Left ventricle myocardium inferior (tissue), 1 donor: ENCODE measurements at regions not wholly inside any gene's neighbourhood (a gene's known extent, or its start where the extent isn't known, plus 50 kb on each side); places are given as distances from the start of the nearest gene placed in this dataset.

Experiments
- DNase-seq: peaks from one replicate; pipeline ENCODE4 v3.0.0-alpha.2; 2020
- H3K27ac ChIP-seq: fragments of 200-600 bp; replicated peaks from 2 replicates; pipeline ENCODE4 v1.8.0; 2021
- H3K27me3 ChIP-seq: fragments of 200-600 bp; 2 replicates; pipeline ENCODE4 v1.8.0; 2021; ENCODE audit warnings: low read depth
- H3K36me3 ChIP-seq: fragments of 200-600 bp; 2 replicates; pipeline ENCODE4 v1.8.0; 2021
- H3K4me1 ChIP-seq: fragments of 200-600 bp; 2 replicates; pipeline ENCODE4 v1.8.0; 2021
- H3K4me3 ChIP-seq: fragments of 200-600 bp; 2 replicates; pipeline ENCODE4 v1.8.0; 2021; ENCODE audit warnings: mild to moderate bottlenecking, moderate library complexity
- H3K9me3 ChIP-seq: fragments of 200-600 bp; replicated peaks from 2 replicates; pipeline ENCODE4 v1.8.0; 2021
- intact Hi-C: fragments of 100-400 bp; cut with micrococcal nuclease; formaldehyde crosslinking; loops from one replicate; pipeline ENCODE4 v1.11.0; 2022
- TF ChIP-seq, protein P1 (sequence below): fragments of 200-600 bp; IDR thresholded peaks from 2 replicates; pipeline ENCODE4 v1.8.0; 2021; ENCODE audit warnings: antibody characterized with exemption, mild to moderate bottlenecking, borderline replicate concordance
- donor health status: DM: no; HTN: yes; CAD: no; lungs with severe emphysema.

DNA sequence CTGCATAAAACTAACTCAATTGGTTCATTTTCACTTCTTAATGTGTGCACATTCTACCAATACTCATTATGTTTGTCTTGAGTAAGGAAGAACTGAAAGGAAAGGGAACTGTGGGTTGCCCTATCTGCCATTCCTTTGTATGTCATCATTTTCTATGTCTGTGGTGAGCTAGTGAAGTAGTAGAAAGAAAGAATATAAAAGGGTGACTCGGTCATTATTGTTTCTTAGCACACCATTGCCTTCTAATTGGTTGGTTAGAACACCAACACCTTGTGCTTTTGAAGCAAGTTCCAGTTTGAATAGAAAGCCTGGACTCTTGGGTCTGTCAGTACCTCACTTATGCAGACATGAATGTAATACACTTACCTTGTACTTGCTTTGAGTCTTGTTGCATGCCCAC lies 64.3 kb upstream of the MDFIC start:
- H3K9me3 ChIP-seq, result no peaks in the 10 kb centered on the region
- no peaks in the 10 kb centered on the region for H3K27me3 ChIP-seq
- intact Hi-C loops, result no loop called here
- H3K4me1 ChIP-seq, result no peaks in the 10 kb centered on the region
- no peak overlapping the region for H3K27ac ChIP-seq
- H3K36me3 ChIP-seq, result no peaks in the 10 kb centered on the region
- H3K4me3 ChIP-seq, result no peak overlapping the region
- DNase-seq, result no peak
- TF ChIP-seq, protein P1, sequence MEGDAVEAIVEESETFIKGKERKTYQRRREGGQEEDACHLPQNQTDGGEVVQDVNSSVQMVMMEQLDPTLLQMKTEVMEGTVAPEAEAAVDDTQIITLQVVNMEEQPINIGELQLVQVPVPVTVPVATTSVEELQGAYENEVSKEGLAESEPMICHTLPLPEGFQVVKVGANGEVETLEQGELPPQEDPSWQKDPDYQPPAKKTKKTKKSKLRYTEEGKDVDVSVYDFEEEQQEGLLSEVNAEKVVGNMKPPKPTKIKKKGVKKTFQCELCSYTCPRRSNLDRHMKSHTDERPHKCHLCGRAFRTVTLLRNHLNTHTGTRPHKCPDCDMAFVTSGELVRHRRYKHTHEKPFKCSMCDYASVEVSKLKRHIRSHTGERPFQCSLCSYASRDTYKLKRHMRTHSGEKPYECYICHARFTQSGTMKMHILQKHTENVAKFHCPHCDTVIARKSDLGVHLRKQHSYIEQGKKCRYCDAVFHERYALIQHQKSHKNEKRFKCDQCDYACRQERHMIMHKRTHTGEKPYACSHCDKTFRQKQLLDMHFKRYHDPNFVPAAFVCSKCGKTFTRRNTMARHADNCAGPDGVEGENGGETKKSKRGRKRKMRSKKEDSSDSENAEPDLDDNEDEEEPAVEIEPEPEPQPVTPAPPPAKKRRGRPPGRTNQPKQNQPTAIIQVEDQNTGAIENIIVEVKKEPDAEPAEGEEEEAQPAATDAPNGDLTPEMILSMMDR, result no peak

DNA sequence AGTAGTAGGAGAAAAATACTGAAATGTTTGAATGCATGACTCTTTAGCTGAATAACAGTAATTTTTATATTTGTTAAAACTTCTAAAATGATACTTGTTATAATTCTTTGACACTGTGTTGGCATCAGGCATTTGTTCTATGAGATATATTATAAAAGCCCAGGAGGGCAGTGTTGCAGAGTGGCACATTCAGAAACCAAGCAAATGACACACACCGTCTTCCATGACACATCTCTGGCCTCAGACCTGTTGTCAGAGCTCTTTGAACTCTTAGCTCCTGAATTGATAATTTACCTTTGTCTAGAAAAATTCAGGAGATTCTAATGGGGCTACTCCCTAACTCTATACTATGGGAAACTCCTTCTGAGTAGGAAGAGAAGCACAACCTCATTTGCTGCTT lies 62.4 kb upstream of the MDFIC start:
- Histone ChIP-seq H3K4me1 (no peaks in the 10 kb centered on the region), H3K27me3 (no peaks in the 10 kb centered on the region), H3K36me3 (no peaks in the 10 kb centered on the region), H3K9me3 (no peaks in the 10 kb centered on the region), H3K27ac (no peak overlapping the region), H3K4me3 (no peak overlapping the region)
- TF ChIP-seq, protein P1, result no peak
- intact Hi-C loops, result no loop called here
- DNase-seq, result no peak

DNA sequence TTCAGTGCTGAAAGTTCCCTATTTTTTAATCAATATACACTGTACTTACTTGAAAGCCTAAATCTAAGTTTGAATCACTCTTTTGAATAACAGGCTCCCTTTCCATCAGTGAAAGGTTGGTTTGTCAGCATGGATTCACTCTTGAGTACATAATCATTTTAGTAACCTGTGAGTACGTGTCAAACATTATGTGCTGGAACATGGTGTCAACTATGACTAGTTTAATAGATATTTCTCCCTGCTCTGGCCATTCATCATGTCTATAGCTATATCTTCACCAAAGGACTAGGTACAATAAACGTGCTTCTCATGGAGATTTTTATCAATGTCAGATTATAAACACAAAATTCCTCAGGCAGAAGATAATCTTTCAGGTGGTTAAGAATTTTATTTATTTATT lies 61.7 kb upstream of the MDFIC start:
- Histone ChIP-seq H3K9me3 (no peaks in the 10 kb centered on the region), H3K4me1 (no peaks in the 10 kb centered on the region), H3K36me3 (no peaks in the 10 kb centered on the region), H3K4me3 (no peak overlapping the region), H3K27ac (no peak overlapping the region), H3K27me3 (no peaks in the 10 kb centered on the region)
- TF ChIP-seq, protein P1, result no peak
- no peak for DNase-seq
- intact Hi-C loops, result no loop called here

DNA sequence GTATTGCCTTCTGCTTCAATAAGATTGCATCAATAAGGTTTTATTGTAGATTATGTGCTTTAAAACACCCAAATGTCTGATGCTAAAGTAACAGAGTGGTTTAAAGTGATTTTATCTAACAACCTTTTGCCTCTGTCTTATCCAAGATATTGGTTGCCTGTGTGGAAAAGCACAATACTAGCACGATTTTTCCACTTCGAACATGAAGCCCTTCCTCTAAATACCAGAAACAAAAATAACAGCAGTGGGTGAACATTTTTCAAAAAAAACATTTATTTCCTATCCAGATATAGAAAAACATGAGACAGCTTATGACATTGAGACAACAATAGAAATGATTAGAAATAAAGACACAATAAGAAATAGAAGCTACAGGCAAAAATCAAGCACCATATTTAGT lies 59.5 kb upstream of the MDFIC start:
- Histone ChIP-seq H3K27me3 (no peaks in the 10 kb centered on the region), H3K27ac (no peak overlapping the region), H3K36me3 (no peaks in the 10 kb centered on the region), H3K9me3 (no peaks in the 10 kb centered on the region), H3K4me3 (no peak overlapping the region), H3K4me1 (no peaks in the 10 kb centered on the region)
- TF ChIP-seq, protein P1, result no peak
- intact Hi-C loops, result no loop called here
- DNase-seq, result no peak

DNA sequence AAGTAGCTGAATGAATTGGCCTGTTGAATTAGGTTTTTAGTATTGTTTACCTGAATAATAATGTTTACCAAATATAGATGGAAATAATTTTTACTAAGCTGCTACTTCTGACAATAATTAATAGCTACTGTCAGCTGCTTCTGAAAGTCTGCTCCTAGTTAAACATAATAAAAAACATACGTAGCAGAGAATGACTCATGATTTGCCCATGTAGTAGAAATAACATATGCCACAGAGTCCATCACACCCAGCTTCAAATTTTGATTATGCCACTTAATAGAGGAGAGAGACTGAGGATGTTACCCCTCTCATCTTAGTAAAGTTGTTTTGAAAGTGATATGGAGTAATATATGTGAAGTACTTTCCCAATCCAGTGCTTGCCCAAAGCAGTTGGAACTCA lies 57.6 kb upstream of the MDFIC start:
- Histone ChIP-seq H3K36me3 (no peaks in the 10 kb centered on the region), H3K9me3 (peaks cover 4% of the 10 kb centered on the region), H3K27me3 (no peaks in the 10 kb centered on the region), H3K4me1 (no peaks in the 10 kb centered on the region), H3K27ac (no peak overlapping the region), H3K4me3 (no peak overlapping the region)
- TF ChIP-seq, protein P1, result no peak
- no peak for DNase-seq
- intact Hi-C loops, result no loop called here

DNA sequence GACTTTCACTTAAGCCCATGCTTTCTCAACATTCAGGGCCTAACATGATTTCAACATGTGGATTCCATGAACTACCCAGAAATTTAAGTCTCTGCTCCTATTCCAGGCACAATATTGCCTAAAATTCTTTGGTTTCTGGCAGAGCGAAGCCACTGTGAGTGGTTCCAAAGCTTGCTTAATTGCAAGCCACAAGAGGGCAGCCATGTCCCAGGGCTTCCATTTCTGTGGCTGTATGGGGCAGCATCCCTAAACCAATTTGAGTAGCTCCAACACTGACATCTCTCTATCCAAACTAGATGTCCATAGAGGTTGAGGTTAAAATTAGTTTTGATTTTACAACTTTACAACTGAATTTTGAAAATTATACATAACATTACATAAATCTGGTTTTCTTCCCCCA lies 56.3 kb upstream of the MDFIC start:
- H3K4me1 ChIP-seq, result no peaks in the 10 kb centered on the region
- H3K36me3 ChIP-seq, result no peaks in the 10 kb centered on the region
- peaks cover 4% of the 10 kb centered on the region for H3K9me3 ChIP-seq
- H3K27ac ChIP-seq, result no peak overlapping the region
- no peaks in the 10 kb centered on the region for H3K27me3 ChIP-seq
- intact Hi-C loops, result no loop called here
- no peak overlapping the region for H3K4me3 ChIP-seq
- TF ChIP-seq, protein P1, result peak; percentile 88
- peak; percentile 30 for DNase-seq
